K562 (cell line): ENCODE measurements at regions not wholly inside any gene's neighbourhood (a gene's known extent, or its start where the extent isn't known, plus 50 kb on each side); places are given as distances from the start of the nearest gene placed in this dataset.

Experiments used
- ATAC-seq: fragments of 200-7000 bp; cut with Tn5 transposase; 3 replicates; pipeline ENCODE4 v1.9.1; 2020; ENCODE audit warnings: moderate library complexity
- BruUV-seq: library from RNA; stranded (reverse); fragments of 400-500 nt; replicated peaks from 2 replicates; lab custom pipeline; 2021; lab: Mats Ljungman, UMichigan
- CTCF ChIA-PET: fragments of 300-600 bp; formaldehyde crosslinking; extraction: SDS; loops from one replicate; lab custom pipeline; 2021; ENCODE audit warnings: low intra/inter-chr PET ratio; lab: Yijun Ruan, JAX
- POLR2A ChIA-PET: fragments of 300-600, 350-650 bp; sonication (Branson Sonifier 250); formaldehyde crosslinking; extraction: SDS; loops from one replicate; lab custom pipeline; 2021; ENCODE audit warnings: antibody characterized with exemption, inconsistent platforms; lab: Yijun Ruan, JAX
- DNase-seq, 4 experiments: peaks; one replicate each; pipeline versions ENCODE4 v3.0.0 to v3.0.0-alpha.2; 2011 to 2018; ENCODE audit warnings: low spot score in 3 of 4, mixed read lengths in 3 of 4; ENCODE audit errors: extremely low read depth in 1 of 4
- FAIRE-seq: peaks from 2 replicates; lab custom pipeline; 2011; peaks lifted over from hg19 to GRCh38; lab: Jason Lieb, UNC
- H2AFZ ChIP-seq: 2 replicates; pipeline ENCODE4 v1.6.0; 2011; ENCODE audit warnings: low read depth, low read length, control low read depth, inconsistent platforms
- H3K27ac ChIP-seq: fragments of 200-600 bp; 3 replicates; pipeline ENCODE4 v1.8.0; 2011; ENCODE audit warnings: low read depth, mild to moderate bottlenecking, control low read depth, inconsistent platforms, low read length, moderate library complexity, mixed read lengths; ENCODE audit errors: extremely low read depth
- H3K27me3 ChIP-seq, 2 experiments: fragments of 300-600 bp in 1 of 2; 2 replicates in 1 of 2; 3 replicates in 1 of 2; pipeline versions ENCODE4 v1.6.0 to v1.8.0; 2011; ENCODE audit warnings: inconsistent platforms in 2 of 2, low read length in 2 of 2, mild to moderate bottlenecking in 1 of 2, mixed read lengths in 1 of 2, moderate library complexity in 1 of 2; ENCODE audit not compliant: control insufficient read depth in 2 of 2, insufficient read depth in 2 of 2
- H3K36me3 ChIP-seq: fragments of 300-600 bp; 3 replicates; pipeline ENCODE4 v1.8.0; 2011; ENCODE audit warnings: mild to moderate bottlenecking, low read length, inconsistent platforms; ENCODE audit not compliant: control insufficient read depth, insufficient read depth
- H3K4me1 ChIP-seq, 2 experiments: fragments of 200-600 bp in 1 of 2; replicated peaks in 1 of 2; 2 replicates in 1 of 2; 3 replicates in 1 of 2; pipeline versions ENCODE4 v1.5.1 to v1.8.0; 2011; ENCODE audit warnings: inconsistent platforms in 2 of 2, low read length in 2 of 2, mild to moderate bottlenecking in 1 of 2, mixed read lengths in 1 of 2, moderate library complexity in 1 of 2; ENCODE audit not compliant: control insufficient read depth in 2 of 2, insufficient read depth in 2 of 2
- H3K4me2 ChIP-seq: 2 replicates; pipeline ENCODE4 v1.6.1; 2011; ENCODE audit warnings: low read length, control low read depth, inconsistent platforms, mixed read lengths; ENCODE audit not compliant: insufficient read depth
- H3K4me3 ChIP-seq: fragments of 200-600 bp; sonication (generic), shearing (Covaris generic); 2 replicates; pipeline ENCODE4 v1.5.1; 2016; ENCODE audit warnings: control low read depth, inconsistent platforms
- H3K79me2 ChIP-seq: fragments of 200-600 bp; 3 replicates; pipeline ENCODE4 v1.8.0; 2011; ENCODE audit warnings: low read length, inconsistent platforms; ENCODE audit not compliant: control insufficient read depth, insufficient read depth
- H3K9ac ChIP-seq, 2 experiments: 2 replicates each; pipeline versions ENCODE4 v1.6.0 to v1.6.1; 2011; ENCODE audit warnings: low read depth in 2 of 2, low read length in 2 of 2, control low read depth in 1 of 2, inconsistent platforms in 1 of 2, mild to moderate bottlenecking in 1 of 2, mixed read lengths in 1 of 2; ENCODE audit not compliant: insufficient read depth in 1 of 2
- H3K9me1 ChIP-seq: one replicate; pipeline ENCODE4 v1.6.0; 2011; ENCODE audit warnings: inconsistent platforms, mild to moderate bottlenecking, low read length, moderate library complexity; ENCODE audit not compliant: control insufficient read depth, insufficient read depth
- H3K9me3 ChIP-seq: replicated peaks from 2 replicates; pipeline ENCODE4 v1.5.1; 2011; ENCODE audit warnings: low read depth, low read length, inconsistent platforms; ENCODE audit not compliant: control insufficient read depth, insufficient read depth
- H4K20me1 ChIP-seq: replicated peaks from 2 replicates; pipeline ENCODE4 v1.6.1; 2011; ENCODE audit warnings: low read length, inconsistent platforms, mixed read lengths; ENCODE audit not compliant: control insufficient read depth, insufficient read depth
- ARID3A ChIP-seq: IDR thresholded peaks from 2 replicates; pipeline ENCODE4 v1.6.1; 2012; ENCODE audit warnings: low read depth, low read length, improper control_type of control experiment, borderline replicate concordance
- E2F4 ChIP-seq: sonication (generic); formaldehyde crosslinking; IDR thresholded peaks from 2 replicates; pipeline ENCODE4 v1.8.0; 2022; ENCODE audit warnings: mild to moderate bottlenecking, low read depth, missing genetic modification reagents
- FOXK2 ChIP-seq, 2 experiments: fragments of 450-650 bp; IDR thresholded peaks in 1 of 2; conservative IDR thresholded peaks in 1 of 2; 2 replicates each; pipeline ENCODE4 v1.6.1; 2016; ENCODE audit warnings: low read depth in 2 of 2, mild to moderate bottlenecking in 1 of 2
- HLTF ChIP-seq: fragments of 450-650 bp; IDR thresholded peaks from 2 replicates; pipeline ENCODE4 v1.6.1; 2016
- HNRNPLL ChIP-seq: fragments of 200-400 bp; formaldehyde crosslinking; IDR thresholded peaks from 2 replicates; pipeline ENCODE4 v1.6.1; 2017; ENCODE audit warnings: low read length, low read depth, mild to moderate bottlenecking; ENCODE audit not compliant: poor library complexity, severe bottlenecking
- KAT2B ChIP-seq: IDR thresholded peaks from one replicate; pipeline ENCODE4 v1.6.1; 2012; ENCODE audit warnings: low read depth, mild to moderate bottlenecking, control low read depth, inconsistent platforms, low read length, moderate library complexity
- POLR2H ChIP-seq: IDR thresholded peaks from 2 replicates; pipeline ENCODE4 v1.6.1; 2016; ENCODE audit warnings: missing genetic modification characterization, low read depth, mild to moderate bottlenecking, control low read depth, missing compliant biosample characterization, moderate library complexity
- PURB ChIP-seq: sonication (generic); formaldehyde crosslinking; IDR thresholded peaks from 2 replicates; pipeline ENCODE4 v1.9.0; 2021; ENCODE audit warnings: low read depth, mild to moderate bottlenecking, missing genetic modification reagents
- RBBP5 ChIP-seq: fragments of 200-600 bp; sonication (generic); IDR thresholded peaks from 2 replicates; pipeline ENCODE4 v1.6.1; 2012; ENCODE audit warnings: borderline replicate concordance, mild to moderate bottlenecking, low read length, control low read depth, inconsistent platforms; ENCODE audit not compliant: insufficient read depth, poor library complexity, severe bottlenecking
- SIN3A ChIP-seq, 2 experiments: fragments of 150-350 bp in 1 of 2; IDR thresholded peaks; 2 replicates each; pipeline ENCODE4 v1.6.1; 2011 to 2016; ENCODE audit warnings: borderline replicate concordance in 2 of 2, low read depth in 2 of 2, low read length in 2 of 2, mild to moderate bottlenecking in 2 of 2, moderate library complexity in 2 of 2; ENCODE audit not compliant: control insufficient read depth in 1 of 2
- VEZF1 ChIP-seq: fragments of 200-800 bp; sonication (Bioruptor generic); IDR thresholded peaks from 2 replicates; pipeline ENCODE4 v1.6.1; 2017; ENCODE audit warnings: missing genetic modification characterization, missing compliant biosample characterization
- ZNF253 ChIP-seq: fragments of 250-450 bp; sonication (Bioruptor Pico); conservative IDR thresholded peaks from 2 replicates; pipeline ENCODE4 v1.6.1; 2021; ENCODE audit warnings: mild to moderate bottlenecking
- ZNF277 ChIP-seq: fragments of 250-450 bp; sonication (Bioruptor Pico); IDR thresholded peaks from 2 replicates; pipeline ENCODE4 v1.8.0; 2022; ENCODE audit warnings: inconsistent platforms, mild to moderate bottlenecking, moderate library complexity, borderline replicate concordance
- WGBS: fragments of 100-300 bp; shearing (Covaris generic); methylation state at CpG from one replicate; pipeline ENCODE4 v1.1.6; 2016; ENCODE audit warnings: low coverage, mixed read lengths; ENCODE audit not compliant: insufficient coverage; ENCODE audit errors: missing lambda C conversion rate; 5-methylcytosine and 5-hydroxymethylcytosine counted together
- in situ Hi-C: fragments of 300-500 bp; cut with MboI; formaldehyde crosslinking; loops from 4 replicates; pipeline ENCODE4 v1.15.0; 2018; ENCODE audit warnings: inconsistent platforms, mixed read lengths
- intact Hi-C: fragments of 100-400 bp; cut with micrococcal nuclease; formaldehyde crosslinking; loops from 2 replicates; pipeline ENCODE4 v1.14.2; 2022

- no peak for TF ChIP-seq ARID3A
These were observed 572.2 kb upstream of the LMCD1 start (continued) for GRCh38 chr3:7929319-7929889.

GRCh38 chr3:7934362-7934761, 567.3 kb upstream of the LMCD1 start:
- no peaks in the 10 kb centered on the region for H4K20me1 ChIP-seq
- H3K4me1 ChIP-seq, result no peaks in the 10 kb centered on the region
- no peaks in the 10 kb centered on the region for H3K79me2 ChIP-seq
- ATAC-seq (no peak), DNase-seq (no peak), FAIRE-seq (no peak)
- H3K4me3 ChIP-seq, result no peak overlapping the region
- H3K9me3 ChIP-seq, result no peaks in the 10 kb centered on the region; the same call in 1 of the 2 replicates
- no peaks in the 10 kb centered on the region for H3K9me1 ChIP-seq
- CTCF ChIA-PET, result no interaction called here
- no TSS peak for BruUV-seq
- 0% methylated on average over 2 of the region's 2 CpGs for WGBS
- no peak overlapping the region for H3K9ac ChIP-seq
- in situ Hi-C loops (no loop called here), intact Hi-C loops (no loop called here)
- no peaks in the 10 kb centered on the region for H3K36me3 ChIP-seq
- H2AFZ ChIP-seq, result no peak overlapping the region
- no peak overlapping the region for H3K27ac ChIP-seq
- POLR2A ChIA-PET, result interaction anchor here (0.6 kb wide), 1 partner anchor 48 kb away, joined by 4 read pairs; no protein-coding TSS in a partner anchor
- H3K27me3 ChIP-seq, result no peaks in the 10 kb centered on the region
- H3K4me2 ChIP-seq, result no peak overlapping the region
- TF ChIP-seq HNRNPLL (no peak), RBBP5 (no peak), ZNF253 (CRISPR knock-in tag) (no peak), FOXK2 (conservative IDR thresholded peaks at IDR 0.05 in 1 of 2, IDR thresholded peaks at IDR 0.05 in 1 of 2; ENCODE audit: low read depth in 2 of 2) (no peak), KAT2B (no peak), HLTF (no peak), SIN3A (IDR thresholded peaks at IDR 0.05; ENCODE audit: borderline replicate concordance in 2 of 2, control insufficient read depth in 1 of 2, low read depth in 2 of 2, low read length in 2 of 2) (no peak), VEZF1 (CRISPR knock-in tag) (no peak), ZNF277 (CRISPR knock-in tag) (no peak), PURB (no peak), E2F4 (CRISPR knock-in tag) (no peak), POLR2H (no peak)
